Stimulated activated naive CD8-positive, alpha-beta T cell treated with anti-CD3 and anti-CD28 coated beads, Interleukin-15, Interleukin-2, amounts not matched to agents 100 ng/mL and 50 ng/mL, for 24 hours (primary cell): ENCODE measurements at regions not wholly inside any gene's neighbourhood (a gene's known extent, or its start where the extent isn't known, plus 50 kb on each side); places are given as distances from the start of the nearest gene placed in this dataset.

Experiments used
- H3K27ac Mint-ChIP-seq: one replicate; pipeline ENCODE4 v1.8.0; 2021; ENCODE audit warnings: mild to moderate bottlenecking, mixed read lengths
- H3K27me3 Mint-ChIP-seq: one replicate; pipeline ENCODE4 v1.8.0; 2021; ENCODE audit warnings: mixed read lengths
- H3K36me3 Mint-ChIP-seq: one replicate; pipeline ENCODE4 v1.8.0; 2021; ENCODE audit warnings: low read depth, mixed read lengths
- H3K4me1 Mint-ChIP-seq: one replicate; pipeline ENCODE4 v1.8.0; 2021; ENCODE audit warnings: low read depth, mixed read lengths
- H3K4me3 Mint-ChIP-seq: one replicate; pipeline ENCODE4 v1.8.0; 2021; ENCODE audit warnings: mild to moderate bottlenecking, mixed read lengths
- H3K9me3 Mint-ChIP-seq: one replicate; pipeline ENCODE4 v1.8.0; 2021; ENCODE audit warnings: mixed read lengths

DNA sequence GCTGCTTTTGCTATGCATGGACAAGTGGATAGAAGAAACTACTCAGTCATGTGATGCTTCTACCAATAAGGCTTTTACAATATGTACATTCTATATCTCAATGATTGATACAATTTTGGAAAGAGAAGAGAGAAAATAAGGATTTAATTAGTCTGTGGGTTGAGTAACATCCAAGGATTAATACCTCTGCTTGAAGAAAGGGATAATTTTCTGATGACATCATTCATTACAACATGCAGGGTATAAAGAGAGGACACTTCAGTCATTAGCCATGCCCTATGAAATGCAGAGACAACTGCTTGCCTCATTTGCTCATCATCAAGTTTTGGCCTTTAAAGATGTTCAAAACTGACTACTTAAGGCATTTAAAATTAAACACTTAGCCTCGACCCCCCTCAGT lies 237.3 kb downstream of the AHR start:
- no peaks in the 10 kb centered on the region for H3K36me3 Mint-ChIP-seq
- H3K4me3 Mint-ChIP-seq: no peak overlapping the region
- no peaks in the 10 kb centered on the region for H3K27me3 Mint-ChIP-seq
- no peak overlapping the region for H3K27ac Mint-ChIP-seq
- H3K9me3 Mint-ChIP-seq: no peaks in the 10 kb centered on the region
- peaks cover 4% of the 10 kb centered on the region for H3K4me1 Mint-ChIP-seq

DNA sequence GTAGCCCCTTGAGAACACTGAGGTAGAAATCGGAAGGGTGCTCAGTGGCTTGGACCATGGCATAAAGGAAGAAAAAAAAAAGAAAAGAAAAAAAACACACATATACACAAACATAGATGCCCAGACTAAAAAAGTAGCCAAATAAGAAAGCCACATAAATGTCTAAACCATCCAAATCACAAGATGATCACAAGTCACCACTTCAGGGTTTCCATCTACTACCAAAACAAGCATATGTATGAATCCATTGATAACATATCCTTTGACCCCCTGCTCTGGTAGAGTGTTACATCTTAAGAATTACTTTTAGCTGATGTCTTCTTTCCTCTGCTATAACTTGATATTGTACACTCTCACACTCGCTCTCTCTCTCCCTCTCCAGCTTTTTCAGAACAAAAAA lies 245.9 kb downstream of the AHR start:
- Mint-ChIP-seq H3K27me3 (peaks cover 3% of the 10 kb centered on the region), H3K4me1 (no peaks in the 10 kb centered on the region), H3K9me3 (no peaks in the 10 kb centered on the region)

DNA sequence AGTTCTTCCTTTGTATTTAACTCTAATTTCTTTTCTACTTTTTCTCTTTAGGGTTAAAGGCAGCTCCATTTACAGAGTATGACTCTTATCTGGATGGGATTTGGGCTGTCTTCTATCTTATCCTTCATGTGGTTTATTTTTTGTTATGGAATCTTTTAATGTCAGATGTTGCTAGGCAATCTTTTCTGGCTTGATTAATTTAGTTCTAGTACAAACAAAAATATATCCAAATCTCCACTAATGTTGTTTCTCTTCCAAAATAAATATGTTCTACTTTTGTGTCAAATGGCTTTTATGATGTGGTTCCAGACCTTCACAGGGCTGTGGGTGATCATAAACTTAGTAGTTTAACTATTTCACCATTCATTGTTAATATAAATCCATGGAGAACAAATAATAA lies 246.9 kb downstream of the AHR start:
- H3K27ac Mint-ChIP-seq: no peak overlapping the region
- H3K4me3 Mint-ChIP-seq: no peak overlapping the region
- no peaks in the 10 kb centered on the region for H3K4me1 Mint-ChIP-seq
- no peaks in the 10 kb centered on the region for H3K9me3 Mint-ChIP-seq
- H3K27me3 Mint-ChIP-seq: peaks cover 3% of the 10 kb centered on the region
- no peaks in the 10 kb centered on the region for H3K36me3 Mint-ChIP-seq

More for the DNA sequence above, 245.9 kb downstream of the AHR start:
- H3K27ac Mint-ChIP-seq: no peak overlapping the region
- no peaks in the 10 kb centered on the region for H3K36me3 Mint-ChIP-seq
- no peak overlapping the region for H3K4me3 Mint-ChIP-seq

DNA sequence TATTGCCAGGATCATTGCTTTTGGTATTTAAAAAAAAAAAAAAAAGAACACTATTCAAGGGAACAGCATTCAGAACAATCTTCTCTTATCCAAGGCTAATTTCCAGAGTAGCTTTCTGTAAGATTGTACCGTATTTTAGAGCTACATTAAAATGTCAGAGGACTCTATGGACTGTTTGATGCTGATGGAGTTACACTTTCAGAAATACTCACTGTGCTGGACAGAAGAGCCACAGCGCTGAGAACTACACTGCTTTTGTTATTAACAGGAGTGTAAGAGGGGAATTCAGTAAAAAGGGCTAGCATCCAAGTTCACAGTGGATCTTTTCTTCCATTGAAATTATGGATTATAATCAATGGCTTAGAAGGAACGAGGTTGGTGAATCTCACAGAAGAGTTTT lies 247.7 kb downstream of the AHR start:
- Mint-ChIP-seq H3K36me3 (no peaks in the 10 kb centered on the region), H3K9me3 (no peaks in the 10 kb centered on the region), H3K27me3 (peaks cover 3% of the 10 kb centered on the region), H3K27ac (no peak overlapping the region), H3K4me1 (no peaks in the 10 kb centered on the region), H3K4me3 (no peak overlapping the region)

DNA sequence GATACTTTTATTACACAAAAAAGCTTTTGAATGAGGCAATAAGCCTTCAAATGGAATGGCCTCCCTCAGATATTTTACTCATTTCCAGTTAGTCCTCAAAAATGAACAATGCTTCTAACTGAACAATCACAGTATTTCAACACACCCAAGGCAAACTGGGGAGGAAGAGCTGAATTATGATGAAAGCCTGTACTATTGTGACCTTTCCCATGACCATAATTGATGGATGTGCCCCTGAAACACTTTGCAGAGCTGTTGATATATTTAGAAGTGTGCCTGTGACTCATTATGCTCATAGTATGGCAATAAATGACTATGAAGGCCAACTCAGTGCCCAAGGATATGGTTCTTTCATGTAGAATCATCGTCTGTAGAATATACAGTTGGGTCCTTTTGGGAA lies 248.1 kb downstream of the AHR start:
- Mint-ChIP-seq H3K4me3 (no peak overlapping the region), H3K27ac (no peak overlapping the region), H3K9me3 (no peaks in the 10 kb centered on the region), H3K4me1 (no peaks in the 10 kb centered on the region), H3K27me3 (peaks cover 3% of the 10 kb centered on the region), H3K36me3 (no peaks in the 10 kb centered on the region)

DNA sequence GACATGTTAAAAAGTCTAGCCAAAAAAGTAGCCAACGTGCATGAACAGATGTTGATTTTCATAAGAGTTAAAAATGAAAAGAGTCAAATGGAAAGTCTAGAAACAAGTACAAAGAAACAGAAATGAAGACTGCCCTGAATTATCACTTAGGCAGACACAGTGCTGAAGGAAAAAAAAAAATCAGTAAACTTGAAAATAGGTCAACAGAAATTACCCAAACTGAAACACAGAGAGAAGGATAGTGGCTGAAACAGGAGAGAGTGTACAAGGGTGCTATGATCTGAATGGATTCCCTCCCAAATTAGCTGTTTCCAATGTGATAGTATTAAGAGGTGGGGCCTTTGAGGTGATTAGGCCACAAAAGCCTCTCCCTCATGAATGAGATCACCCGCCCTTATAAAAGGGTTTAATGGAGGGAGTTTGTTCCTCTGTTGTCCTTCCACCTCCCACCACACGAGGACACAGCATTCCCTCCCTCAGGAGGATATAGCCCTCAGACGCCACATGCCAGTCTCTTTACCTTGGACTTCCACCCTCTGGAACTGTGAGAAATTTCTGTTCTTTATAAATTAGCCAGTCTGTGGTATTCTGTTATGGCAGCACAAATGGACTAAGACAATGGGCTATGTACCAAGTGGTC lies 249.7 kb downstream of the AHR start:
- no peak overlapping the region for H3K4me3 Mint-ChIP-seq
- H3K36me3 Mint-ChIP-seq: no peaks in the 10 kb centered on the region
- no peaks in the 10 kb centered on the region for H3K9me3 Mint-ChIP-seq
- H3K4me1 Mint-ChIP-seq: no peaks in the 10 kb centered on the region
- H3K27me3 Mint-ChIP-seq: peaks cover 3% of the 10 kb centered on the region
- no peak overlapping the region for H3K27ac Mint-ChIP-seq

DNA sequence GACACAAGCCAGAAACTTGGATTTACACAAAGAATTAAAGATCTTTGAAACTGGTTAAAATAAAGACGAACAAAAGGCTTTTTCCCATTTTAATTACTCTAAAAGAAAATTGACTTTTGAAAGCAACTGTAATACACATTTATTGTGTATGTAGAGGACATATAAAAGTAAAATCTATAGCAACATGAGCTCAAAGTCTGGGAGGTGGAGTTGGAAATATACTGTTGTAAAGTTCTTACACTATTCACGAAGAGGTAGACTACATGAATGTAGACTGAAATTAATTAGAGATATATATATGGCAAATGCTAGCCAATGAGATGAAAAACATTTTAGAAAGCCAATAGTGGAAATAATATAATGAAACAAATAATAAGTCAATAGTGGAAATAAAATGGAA lies 251.0 kb downstream of the AHR start:
- Mint-ChIP-seq H3K27ac (no peak overlapping the region), H3K4me3 (no peak overlapping the region), H3K4me1 (no peaks in the 10 kb centered on the region), H3K9me3 (no peaks in the 10 kb centered on the region), H3K36me3 (no peaks in the 10 kb centered on the region), H3K27me3 (peaks cover 3% of the 10 kb centered on the region)

DNA sequence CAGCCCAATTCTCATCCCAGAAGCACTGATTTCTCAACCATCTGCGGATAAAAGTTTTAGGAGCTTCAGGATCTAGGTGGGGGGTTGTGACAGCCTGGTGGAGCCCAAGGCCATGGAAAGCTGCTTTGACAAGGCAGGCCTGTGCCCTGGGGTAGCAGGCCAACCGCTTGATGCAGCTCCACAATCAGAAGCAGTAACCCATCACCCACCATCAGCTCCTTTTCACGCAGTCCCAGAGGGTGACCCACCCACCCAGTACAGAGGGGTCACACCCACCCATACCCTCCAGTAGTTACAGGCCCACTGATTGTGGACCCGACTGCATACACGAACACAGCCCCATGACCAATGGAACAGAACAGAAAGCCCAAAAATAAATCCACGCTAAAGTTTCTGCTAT lies 253.9 kb downstream of the AHR start:
- Mint-ChIP-seq H3K36me3 (no peaks in the 10 kb centered on the region), H3K9me3 (no peaks in the 10 kb centered on the region), H3K4me3 (no peak overlapping the region), H3K4me1 (no peaks in the 10 kb centered on the region), H3K27me3 (no peaks in the 10 kb centered on the region), H3K27ac (peak overlapping the region; percentile 10)

DNA sequence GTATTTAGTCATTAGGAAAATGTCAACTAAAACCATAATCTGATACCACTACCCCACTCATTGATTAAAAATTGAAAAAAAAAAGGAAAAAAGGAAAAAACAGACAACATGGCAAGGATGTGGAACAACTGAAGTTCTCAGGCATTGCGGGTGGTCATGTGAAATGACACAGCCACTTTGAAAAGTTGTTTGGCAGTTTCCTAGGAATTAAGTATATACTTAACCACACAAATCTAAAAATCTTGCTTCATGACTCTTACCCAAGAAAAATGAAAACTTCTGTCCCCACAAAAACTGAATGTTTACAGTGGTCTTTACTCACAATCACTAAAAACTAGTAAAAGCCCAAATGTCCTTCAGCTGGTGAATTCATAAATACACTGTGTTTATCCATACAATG lies 254.5 kb downstream of the AHR start:
- H3K36me3 Mint-ChIP-seq: no peaks in the 10 kb centered on the region
- H3K27ac Mint-ChIP-seq: peak overlapping the region; percentile 12
- no peaks in the 10 kb centered on the region for H3K4me1 Mint-ChIP-seq
- H3K27me3 Mint-ChIP-seq: no peaks in the 10 kb centered on the region
- no peak overlapping the region for H3K4me3 Mint-ChIP-seq
- H3K9me3 Mint-ChIP-seq: no peaks in the 10 kb centered on the region

DNA sequence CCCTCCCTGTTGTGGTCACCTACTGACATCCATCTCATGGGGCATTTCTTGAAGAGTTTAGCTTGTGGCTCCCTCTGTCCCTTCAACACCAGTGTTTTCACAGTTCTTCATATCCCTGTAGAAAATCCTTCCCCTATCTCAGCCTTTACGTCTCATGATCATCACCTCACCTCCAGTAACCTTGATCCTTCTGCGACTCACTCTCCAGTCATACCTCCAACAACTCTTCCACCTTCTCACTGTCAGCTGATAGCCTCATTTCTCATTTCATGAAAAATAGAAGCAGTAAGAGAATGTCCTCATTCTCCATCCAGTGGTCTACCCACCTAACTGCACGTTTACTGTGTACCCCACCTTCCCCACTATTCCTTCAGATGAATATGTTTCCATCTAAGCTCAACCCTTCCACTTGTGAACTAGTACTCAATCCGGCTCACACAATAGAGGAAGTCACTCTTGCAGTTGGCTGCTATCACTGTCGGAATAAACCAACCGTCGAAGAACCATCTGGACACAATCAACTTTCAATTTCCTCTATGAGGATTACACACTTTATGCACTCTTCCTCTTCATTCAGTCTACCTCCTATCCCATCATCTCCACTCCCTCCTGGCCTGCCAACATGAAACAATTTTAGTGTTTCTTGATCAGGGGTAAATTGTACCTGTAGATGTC lies 256.0 kb downstream of the AHR start:
- H3K27ac Mint-ChIP-seq: no peak overlapping the region
- no peaks in the 10 kb centered on the region for H3K4me1 Mint-ChIP-seq
- H3K9me3 Mint-ChIP-seq: no peaks in the 10 kb centered on the region
- no peak overlapping the region for H3K4me3 Mint-ChIP-seq
- H3K36me3 Mint-ChIP-seq: no peaks in the 10 kb centered on the region
- H3K27me3 Mint-ChIP-seq: no peaks in the 10 kb centered on the region

DNA sequence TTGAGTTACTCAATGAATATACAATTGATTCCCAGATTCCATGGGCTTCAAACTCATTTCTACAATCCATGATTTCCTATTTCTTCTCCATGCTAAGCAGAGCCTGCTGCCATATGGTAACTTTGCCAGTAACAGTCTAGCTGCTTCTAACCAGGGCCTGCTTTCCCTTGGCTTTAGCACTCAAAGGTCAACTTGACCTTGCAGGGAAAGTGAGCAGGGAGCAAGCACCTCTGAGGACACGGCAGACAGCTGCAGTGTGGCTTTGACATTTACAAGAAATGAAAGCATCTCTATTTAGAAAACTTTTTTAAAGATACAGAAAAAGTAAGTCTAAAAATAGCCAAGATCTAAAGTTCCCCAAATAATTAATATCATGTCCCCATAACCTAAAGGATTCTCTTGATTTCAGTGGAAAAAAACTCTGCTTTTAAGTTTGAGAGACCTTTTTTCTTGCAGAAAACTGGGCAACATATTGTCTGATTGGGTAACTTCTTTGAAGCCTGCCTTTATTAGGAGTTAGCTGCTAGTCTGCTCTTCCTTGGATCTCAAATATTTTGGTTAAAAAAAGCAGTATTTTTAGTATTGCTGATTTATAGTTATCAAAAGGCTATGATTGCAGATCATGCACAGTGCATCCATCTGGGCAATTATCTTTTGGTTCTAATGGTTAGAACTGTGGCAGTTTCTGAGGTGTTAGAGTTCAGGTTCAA lies 257.9 kb downstream of the AHR start:
- Mint-ChIP-seq H3K4me3 (no peak overlapping the region), H3K4me1 (no peaks in the 10 kb centered on the region), H3K27ac (no peak overlapping the region), H3K27me3 (no peaks in the 10 kb centered on the region), H3K36me3 (no peaks in the 10 kb centered on the region), H3K9me3 (no peaks in the 10 kb centered on the region)

DNA sequence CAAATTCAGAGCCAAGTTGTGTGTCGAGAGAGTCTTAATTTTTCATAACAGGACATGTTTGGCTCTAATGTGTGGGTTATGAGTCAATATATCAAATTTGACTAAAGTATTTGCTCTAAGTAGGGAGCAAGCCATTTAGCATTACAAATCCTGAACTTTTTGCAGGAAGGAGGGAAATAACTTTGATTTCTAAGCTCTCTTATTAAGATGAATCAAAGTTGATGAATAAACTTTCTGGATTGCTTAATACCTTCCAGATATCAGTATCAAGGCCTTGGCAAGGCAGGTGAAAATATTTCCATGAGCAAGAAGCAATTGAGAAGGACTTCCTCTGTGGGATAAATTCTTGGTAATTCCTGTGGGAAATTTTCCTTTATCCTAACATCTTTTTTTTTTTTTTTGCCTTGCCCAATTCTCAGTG lies 258.8 kb downstream of the AHR start:
- H3K9me3 Mint-ChIP-seq: no peaks in the 10 kb centered on the region

DNA sequence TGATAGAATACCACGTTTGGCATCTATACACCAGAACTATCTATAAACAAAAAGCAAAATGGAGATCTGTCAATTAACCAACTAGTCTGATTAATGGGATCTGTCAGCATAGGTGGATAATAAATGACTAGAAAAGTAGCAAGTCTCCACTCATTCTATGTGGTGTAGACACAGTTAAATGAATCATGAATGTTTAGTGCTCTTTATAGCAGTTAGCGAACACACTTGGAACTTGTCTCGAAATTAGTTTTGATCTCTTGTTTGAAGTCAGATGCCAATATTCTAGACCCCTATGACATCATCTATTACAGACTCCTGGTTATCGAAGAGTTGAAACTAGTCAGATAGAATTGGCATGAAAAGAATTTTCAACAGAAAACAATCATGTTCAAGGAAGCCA lies 259.7 kb downstream of the AHR start:
- H3K9me3 Mint-ChIP-seq: peaks cover 4% of the 10 kb centered on the region
- no peak overlapping the region for H3K4me3 Mint-ChIP-seq
- H3K36me3 Mint-ChIP-seq: no peaks in the 10 kb centered on the region
- no peaks in the 10 kb centered on the region for H3K27me3 Mint-ChIP-seq
- no peaks in the 10 kb centered on the region for H3K4me1 Mint-ChIP-seq
- no peak overlapping the region for H3K27ac Mint-ChIP-seq

More for the DNA sequence above, 258.8 kb downstream of the AHR start:
- Mint-ChIP-seq H3K27me3 (no peaks in the 10 kb centered on the region), H3K36me3 (no peaks in the 10 kb centered on the region), H3K4me1 (no peaks in the 10 kb centered on the region), H3K4me3 (no peak overlapping the region), H3K27ac (no peak overlapping the region)

DNA sequence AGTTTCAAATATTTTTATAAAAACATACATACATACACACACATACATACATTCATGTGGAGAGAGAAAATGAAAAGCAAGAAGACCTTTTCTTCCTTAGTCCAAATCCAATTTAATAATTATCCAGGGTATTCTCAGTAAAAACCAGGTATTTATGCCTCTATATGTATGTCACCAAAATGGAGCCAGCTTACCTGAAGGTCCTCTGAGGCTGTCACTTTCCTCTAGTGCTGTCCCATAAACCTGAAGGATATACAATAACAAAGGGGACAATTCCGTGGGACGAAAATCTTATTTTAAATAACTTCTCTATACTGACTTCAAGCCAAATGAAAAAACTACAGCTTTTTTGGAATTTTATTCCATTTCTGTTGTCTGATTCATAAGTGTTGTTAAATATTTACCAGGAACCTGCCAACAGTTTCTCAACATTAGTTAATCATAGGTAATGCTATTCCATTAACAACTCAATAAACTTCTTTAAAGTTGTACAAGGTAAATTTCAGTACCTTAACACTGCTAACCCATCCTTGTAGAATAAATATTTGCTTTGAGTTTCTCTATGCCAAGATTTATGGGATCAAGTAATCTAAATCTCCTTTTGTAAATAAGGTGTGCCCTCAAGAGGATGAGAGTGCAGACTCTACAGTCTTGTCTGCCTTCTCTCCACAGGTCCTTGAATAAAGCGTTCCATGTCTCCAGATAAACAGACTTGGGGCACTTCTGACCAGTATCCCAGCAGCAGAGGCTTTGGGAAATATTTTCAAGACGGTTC lies 260.3 kb downstream of the AHR start:
- Mint-ChIP-seq H3K4me1 (no peaks in the 10 kb centered on the region), H3K27ac (no peak overlapping the region), H3K27me3 (no peaks in the 10 kb centered on the region)

DNA sequence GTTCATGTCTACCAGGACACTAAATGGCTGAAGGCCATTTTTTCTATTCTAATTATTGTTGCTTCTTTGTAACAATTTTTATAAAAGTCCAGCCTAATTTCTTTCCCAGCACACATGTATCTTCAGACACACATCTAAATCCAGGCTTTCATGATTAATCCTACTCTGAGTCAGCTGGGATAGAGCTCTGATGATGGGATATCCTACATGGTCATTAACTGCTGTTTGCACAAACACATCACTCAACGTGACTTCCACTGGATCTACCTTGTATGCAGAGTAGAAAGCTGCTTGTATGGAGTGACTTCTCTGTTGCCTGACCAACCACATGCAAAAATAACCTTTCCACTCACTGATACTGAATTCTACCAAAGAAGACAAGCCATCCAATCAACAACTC lies 260.9 kb downstream of the AHR start:
- Mint-ChIP-seq H3K9me3 (peaks cover 7% of the 10 kb centered on the region), H3K4me1 (no peaks in the 10 kb centered on the region), H3K27ac (no peak overlapping the region), H3K27me3 (no peaks in the 10 kb centered on the region), H3K4me3 (no peak overlapping the region), H3K36me3 (no peaks in the 10 kb centered on the region)

More for the DNA sequence above, 260.3 kb downstream of the AHR start:
- Mint-ChIP-seq H3K9me3 (peaks cover 7% of the 10 kb centered on the region), H3K36me3 (no peaks in the 10 kb centered on the region), H3K4me3 (no peak overlapping the region)
